ENCODE measurements at regions not wholly inside any gene's neighbourhood (a gene's known extent, or its start where the extent isn't known, plus 50 kb on each side); places are given as distances from the start of the nearest gene placed in this dataset.

- TF ChIP-seq EZH2 (IDR thresholded peaks at IDR 0.05; ENCODE audit: insufficient read depth, poor library complexity, severe bottlenecking) (no peak), EZH2phosphoT487 (IDR thresholded peaks at IDR 0.05; ENCODE audit: insufficient read depth, low read depth) (no peak)
Measured at GRCh38 chrX:39802908-39803307, 294.9 kb downstream of the BCOR start.
